Renal pelvis (tissue), 1 donor: ENCODE measurements at regions not wholly inside any gene's neighbourhood (a gene's known extent, or its start where the extent isn't known, plus 50 kb on each side); places are given as distances from the start of the nearest gene placed in this dataset.
"Not testable (repeated sequence)": the region's sequence is repeated elsewhere in the genome, so short reads cannot be mapped to it uniquely, and the experiment has no call there.

Experiments used
- DNase-seq: peaks from one replicate; pipeline ENCODE4 v3.0.0-alpha.2; 2013

GRCh38 chr10:109281347-109281746, 642.0 kb downstream of the XPNPEP1 start:
- no peak for DNase-seq

GRCh38 chr10:109280837-109281236, 642.5 kb downstream of the XPNPEP1 start:
- DNase-seq: no peak

- no peak for DNase-seq
Measured at GRCh38 chr10:109277456-109277855, 645.9 kb downstream of the XPNPEP1 start.

GRCh38 chr10:109275960-109276359, 647.4 kb downstream of the XPNPEP1 start:
- DNase-seq: no peak

- DNase-seq: no peak
Measured at GRCh38 chr10:109274681-109275080, 648.6 kb downstream of the XPNPEP1 start.

GRCh38 chr10:109270173-109270572, 653.1 kb downstream of the XPNPEP1 start:
- DNase-seq: no peak

- no peak for DNase-seq
Measured at GRCh38 chr10:109264004-109264403, 659.3 kb downstream of the XPNPEP1 start.

- DNase-seq: no peak
Measured at GRCh38 chr10:109261231-109261630, 662.1 kb downstream of the XPNPEP1 start.

- no peak for DNase-seq
Measured at GRCh38 chr10:109259293-109259692, 664.0 kb downstream of the XPNPEP1 start.

- DNase-seq: no peak
Measured at GRCh38 chr10:109253306-109253705, 670.0 kb downstream of the XPNPEP1 start.

GRCh38 chr10:109250152-109250551, 673.2 kb downstream of the XPNPEP1 start:
- no peak for DNase-seq

GRCh38 chr10:109247814-109248213, 675.5 kb downstream of the XPNPEP1 start:
- no peak for DNase-seq

GRCh38 chr10:109245821-109246220, 677.5 kb downstream of the XPNPEP1 start:
- DNase-seq: no peak

GRCh38 chr10:109239371-109239770, 683.9 kb downstream of the XPNPEP1 start:
- DNase-seq: no peak

- DNase-seq: no peak
Measured at GRCh38 chr10:109237682-109238081, 685.6 kb downstream of the XPNPEP1 start.

GRCh38 chr10:109237050-109237449, 686.3 kb downstream of the XPNPEP1 start:
- no peak for DNase-seq

- DNase-seq: not testable (repeated sequence)
Measured at GRCh38 chr10:109223533-109223932, 699.8 kb downstream of the XPNPEP1 start.

GRCh38 chr10:109219935-109220605, 703.2 kb downstream of the XPNPEP1 start:
- DNase-seq: no peak

- no peak for DNase-seq
Measured at GRCh38 chr10:109218207-109218606, 705.1 kb downstream of the XPNPEP1 start.

- no peak for DNase-seq
Measured at GRCh38 chr10:109215291-109216075, 707.8 kb downstream of the XPNPEP1 start.

GRCh38 chr10:109214891-109215290, 708.4 kb downstream of the XPNPEP1 start:
- not testable (repeated sequence) for DNase-seq

GRCh38 chr10:109207361-109207760, 716.0 kb downstream of the XPNPEP1 start:
- DNase-seq: no peak

GRCh38 chr10:109205929-109206585, 717.3 kb downstream of the XPNPEP1 start:
- no peak for DNase-seq
